NT2/D1 (cell line): ENCODE measurements at regions not wholly inside any gene's neighbourhood (a gene's known extent, or its start where the extent isn't known, plus 50 kb on each side); places are given as distances from the start of the nearest gene placed in this dataset.

Source experiments
- DNase-seq: peaks from one replicate; pipeline ENCODE4 v3.0.0-alpha.2; 2011; ENCODE audit warnings: low read depth, low spot score
- H3K27me3 ChIP-seq: 2 replicates; pipeline ENCODE4 v1.6.0; 2011; ENCODE audit warnings: mild to moderate bottlenecking; ENCODE audit not compliant: insufficient read length, insufficient read depth
- H3K36me3 ChIP-seq: 2 replicates; pipeline ENCODE4 v1.6.1; 2011; ENCODE audit warnings: mild to moderate bottlenecking, low read length, mixed read lengths; ENCODE audit not compliant: insufficient read depth, insufficient read length
- H3K4me1 ChIP-seq: 2 replicates; pipeline ENCODE4 v1.5.1; 2011; ENCODE audit not compliant: insufficient read depth, insufficient read length
- H3K4me3 ChIP-seq: 2 replicates; pipeline ENCODE4 v1.5.1; 2011; ENCODE audit warnings: low read depth; ENCODE audit not compliant: insufficient read length
- H3K9ac ChIP-seq: 2 replicates; pipeline ENCODE4 v1.6.0; 2011; ENCODE audit warnings: low read depth; ENCODE audit not compliant: insufficient read length
- H3K9me3 ChIP-seq: 2 replicates; pipeline ENCODE4 v1.5.1; 2011; ENCODE audit warnings: mild to moderate bottlenecking, low read length; ENCODE audit not compliant: insufficient read depth
- SUZ12 ChIP-seq: IDR thresholded peaks from 2 replicates; pipeline ENCODE4 v1.6.1; 2011; ENCODE audit not compliant: insufficient read length, insufficient read depth; ENCODE audit errors: extremely low read depth
- YY1 ChIP-seq: IDR thresholded peaks from 2 replicates; pipeline ENCODE4 v1.6.1; 2011; ENCODE audit not compliant: insufficient read length, insufficient read depth
- ZNF274 ChIP-seq: IDR thresholded peaks from 2 replicates; pipeline ENCODE4 v1.6.1; 2011; ENCODE audit warnings: mild to moderate bottlenecking, low read depth, low read length

DNA sequence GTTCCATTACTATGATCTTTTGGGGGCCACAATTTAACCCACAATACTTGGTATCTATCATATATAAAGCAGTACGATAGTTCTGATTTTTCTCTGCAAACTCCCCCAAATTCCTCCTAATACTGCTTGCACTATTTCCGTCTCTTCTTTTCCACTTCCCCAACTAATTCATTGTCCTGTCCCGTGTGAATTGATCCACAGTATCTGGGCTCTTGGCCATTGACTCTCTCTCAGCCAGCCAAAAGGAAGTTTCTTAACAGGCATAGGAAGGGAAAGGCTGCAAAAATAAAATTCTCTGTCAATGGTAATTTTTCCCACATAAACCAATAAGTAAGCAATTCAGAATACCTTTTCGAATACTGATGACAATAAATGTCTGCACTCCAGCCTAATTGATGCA lies 91.7 kb upstream of the DSCAM start:
- no peak for DNase-seq
- TF ChIP-seq SUZ12 (no peak), YY1 (no peak), ZNF274 (no peak)

GRCh38 chr21:40947713-40948112 lies 100.8 kb upstream of the DSCAM start:
- H3K9ac ChIP-seq, result no peak overlapping the region
- H3K4me3 ChIP-seq, result no peak overlapping the region
- no peak for DNase-seq
- H3K36me3 ChIP-seq, result no peaks in the 10 kb centered on the region
- no peaks in the 10 kb centered on the region for H3K4me1 ChIP-seq
- H3K9me3 ChIP-seq, result 0 out of 2 replicates have a peak, but pooled peaks cover 6% of the 10 kb centered on the region
- TF ChIP-seq SUZ12 (no peak), YY1 (no peak), ZNF274 (no peak)
- no peaks in the 10 kb centered on the region for H3K27me3 ChIP-seq

More for the DNA sequence above, 91.7 kb upstream of the DSCAM start:
- no peaks in the 10 kb centered on the region for H3K27me3 ChIP-seq
- H3K9me3 ChIP-seq, result no peaks in the 10 kb centered on the region; the same call in 1 of the 2 replicates
- H3K4me3 ChIP-seq, result no peak overlapping the region
- H3K36me3 ChIP-seq, result no peaks in the 10 kb centered on the region
- peaks cover 5% of the 10 kb centered on the region for H3K4me1 ChIP-seq
- no peak overlapping the region for H3K9ac ChIP-seq

DNA sequence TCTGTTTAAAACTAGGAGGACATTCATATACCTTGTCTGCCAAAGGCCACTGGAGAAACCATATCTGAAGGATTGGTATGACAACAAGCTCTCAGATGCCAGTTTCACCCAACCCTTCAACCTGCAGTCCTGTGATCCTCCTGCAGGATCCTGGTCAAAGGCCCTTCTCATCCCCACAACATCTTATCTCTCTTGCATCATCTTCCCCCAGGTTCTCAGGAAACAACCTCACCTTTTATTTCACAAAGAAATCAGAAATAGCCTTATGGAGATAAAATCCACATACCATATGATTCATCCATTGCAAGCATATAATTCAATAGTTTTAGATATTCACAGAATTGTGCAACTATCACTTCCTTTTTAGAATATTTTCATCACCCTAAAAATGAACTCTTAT lies 104.0 kb upstream of the DSCAM start:
- DNase-seq, result no peak
- Histone ChIP-seq H3K36me3 (no peaks in the 10 kb centered on the region), H3K27me3 (no peaks in the 10 kb centered on the region), H3K9ac (no peak overlapping the region), H3K4me1 (no peaks in the 10 kb centered on the region), H3K9me3 (peaks cover 6% of the 10 kb centered on the region; the same call in 1 of the 2 replicates), H3K4me3 (no peak overlapping the region)
- TF ChIP-seq SUZ12, result no peak
- no peak for TF ChIP-seq YY1
- no peak for TF ChIP-seq ZNF274

DNA sequence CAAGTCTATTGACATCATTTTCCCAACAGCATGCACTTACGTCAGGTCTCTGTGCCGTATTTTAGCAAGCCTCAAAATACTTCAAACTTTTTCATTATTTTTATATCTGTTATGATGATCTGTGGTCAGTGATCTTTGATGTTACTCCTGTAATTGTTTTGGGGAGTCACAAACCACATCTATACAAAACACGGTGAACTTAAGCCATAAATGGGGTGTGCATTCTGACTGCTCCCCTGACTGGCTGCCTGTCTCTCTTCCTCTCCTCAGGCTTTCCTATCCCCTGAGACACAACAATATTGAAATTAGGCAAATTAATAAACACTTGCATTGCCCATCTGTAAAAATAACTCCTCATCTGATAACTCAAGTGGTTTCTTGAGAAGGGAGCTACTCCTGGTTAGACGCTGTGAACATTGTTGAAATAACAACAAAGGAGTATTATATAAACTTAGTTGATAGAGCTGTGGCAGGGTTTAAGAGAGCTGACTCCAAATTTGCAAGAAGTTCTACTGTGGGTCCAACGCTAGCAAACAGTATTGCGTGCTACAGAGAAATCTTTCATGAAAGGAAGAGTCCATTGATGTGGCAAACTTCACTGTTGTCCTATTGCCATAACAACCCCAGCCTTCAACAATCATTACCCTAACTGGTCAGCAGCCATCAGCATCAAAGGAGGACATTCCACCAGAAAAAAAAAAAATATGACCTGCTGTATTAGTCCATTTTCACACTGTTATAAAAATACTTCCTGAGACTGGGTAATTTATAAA lies 105.8 kb upstream of the DSCAM start:
- H3K9ac ChIP-seq, result no peak overlapping the region
- H3K9me3 ChIP-seq, result peaks cover 6% of the 10 kb centered on the region; the same call in 1 of the 2 replicates
- TF ChIP-seq ZNF274 (no peak), YY1 (no peak), SUZ12 (no peak)
- no peak overlapping the region for H3K4me3 ChIP-seq
- DNase-seq, result no peak
- H3K4me1 ChIP-seq, result no peaks in the 10 kb centered on the region
- no peaks in the 10 kb centered on the region for H3K36me3 ChIP-seq
- H3K27me3 ChIP-seq, result no peaks in the 10 kb centered on the region

DNA sequence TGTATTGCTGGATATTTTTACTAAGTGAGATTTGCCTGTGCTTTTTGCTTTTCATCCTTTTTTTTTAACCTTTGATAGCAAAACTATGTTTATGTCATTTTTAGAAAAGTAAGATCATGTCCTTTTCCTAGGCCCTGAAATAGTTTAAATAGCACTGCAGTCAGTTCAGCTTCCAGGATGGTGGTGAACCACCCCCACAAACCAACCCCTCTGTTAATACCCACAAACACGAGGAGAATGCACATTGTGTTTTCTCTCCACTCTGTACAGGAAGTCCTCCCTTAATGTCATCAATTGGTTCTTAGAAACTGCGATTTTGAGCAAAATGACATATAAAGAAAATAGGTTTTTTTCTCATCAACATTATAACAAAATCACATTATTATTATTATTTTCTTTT lies 117.7 kb upstream of the DSCAM start:
- TF ChIP-seq YY1, result no peak
- no peak for TF ChIP-seq ZNF274
- TF ChIP-seq SUZ12, result no peak
- Histone ChIP-seq H3K27me3 (no peaks in the 10 kb centered on the region), H3K4me3 (no peak overlapping the region), H3K36me3 (no peaks in the 10 kb centered on the region), H3K4me1 (peaks cover 3% of the 10 kb centered on the region), H3K9ac (no peak overlapping the region), H3K9me3 (peaks cover 8% of the 10 kb centered on the region; the same call in 1 of the 2 replicates)
- no peak for DNase-seq

DNA sequence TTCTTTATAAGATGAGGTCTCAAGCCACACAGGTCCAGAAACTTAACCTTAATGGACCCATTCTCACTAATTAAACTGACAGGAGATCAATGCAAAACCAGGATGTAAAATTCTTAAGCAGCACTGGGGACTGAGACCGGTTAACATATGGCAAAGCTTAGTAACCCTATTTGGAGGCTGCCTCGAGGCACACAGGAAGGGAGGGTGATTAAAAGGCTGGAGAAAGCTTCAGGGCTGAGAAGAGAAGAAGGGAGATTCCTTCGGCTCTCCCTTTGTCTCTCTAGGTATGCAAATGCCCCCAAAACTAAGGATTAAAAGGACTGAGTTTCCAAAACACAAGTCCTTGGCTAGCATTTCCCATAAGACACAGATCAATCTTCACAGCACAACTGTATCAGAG lies 120.8 kb upstream of the DSCAM start:
- H3K4me1 ChIP-seq, result peaks cover 3% of the 10 kb centered on the region
- peak; percentile 95 for DNase-seq
- no peaks in the 10 kb centered on the region for H3K27me3 ChIP-seq
- TF ChIP-seq YY1 (no peak), SUZ12 (no peak), ZNF274 (no peak)
- no peak overlapping the region for H3K4me3 ChIP-seq
- no peak overlapping the region for H3K9ac ChIP-seq
- H3K9me3 ChIP-seq, result peaks cover 4% of the 10 kb centered on the region; the same call in 1 of the 2 replicates
- no peaks in the 10 kb centered on the region for H3K36me3 ChIP-seq

DNA sequence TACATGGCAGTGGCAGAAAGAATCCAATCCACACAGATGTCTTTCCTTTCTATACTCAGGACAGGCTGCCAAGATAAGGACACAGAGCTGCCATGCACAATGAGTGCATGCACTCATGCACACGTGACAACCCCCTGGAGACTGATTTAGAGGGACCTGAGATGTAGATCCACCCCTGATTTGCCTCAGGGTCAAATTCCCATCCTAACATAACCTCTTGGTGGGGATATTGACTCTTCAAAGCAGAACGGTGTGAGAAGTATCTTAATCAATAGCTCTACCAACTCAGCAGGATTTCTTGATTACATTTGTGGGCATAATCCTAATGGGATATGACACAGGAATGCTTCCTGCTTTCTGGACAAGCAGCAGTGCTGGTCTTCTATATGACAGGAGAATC lies 125.2 kb upstream of the DSCAM start:
- TF ChIP-seq ZNF274, result no peak
- Histone ChIP-seq H3K4me3 (no peak overlapping the region), H3K9me3 (peaks cover 22% of the 10 kb centered on the region; the same call in 1 of the 2 replicates), H3K9ac (no peak overlapping the region), H3K4me1 (no peaks in the 10 kb centered on the region), H3K27me3 (no peaks in the 10 kb centered on the region), H3K36me3 (no peaks in the 10 kb centered on the region)
- no peak for DNase-seq
